ENCODE measurements at regions not wholly inside any gene's neighbourhood (a gene's known extent, or its start where the extent isn't known, plus 50 kb on each side); places are given as distances from the start of the nearest gene placed in this dataset.
"Not testable (repeated sequence)": the region's sequence is repeated elsewhere in the genome, so short reads cannot be mapped to it uniquely, and the experiment has no call there.

- DNase-seq (ENCODE audit: low read depth): not testable (repeated sequence)
Measured at GRCh38 chr15:101876031-101876430, 64.0 kb downstream of the OR4F15 start.

GRCh38 chr15:101877649-101878048 lies 65.6 kb downstream of the OR4F15 start:
- DNase-seq (ENCODE audit: low read depth): not testable (repeated sequence)

DNA sequence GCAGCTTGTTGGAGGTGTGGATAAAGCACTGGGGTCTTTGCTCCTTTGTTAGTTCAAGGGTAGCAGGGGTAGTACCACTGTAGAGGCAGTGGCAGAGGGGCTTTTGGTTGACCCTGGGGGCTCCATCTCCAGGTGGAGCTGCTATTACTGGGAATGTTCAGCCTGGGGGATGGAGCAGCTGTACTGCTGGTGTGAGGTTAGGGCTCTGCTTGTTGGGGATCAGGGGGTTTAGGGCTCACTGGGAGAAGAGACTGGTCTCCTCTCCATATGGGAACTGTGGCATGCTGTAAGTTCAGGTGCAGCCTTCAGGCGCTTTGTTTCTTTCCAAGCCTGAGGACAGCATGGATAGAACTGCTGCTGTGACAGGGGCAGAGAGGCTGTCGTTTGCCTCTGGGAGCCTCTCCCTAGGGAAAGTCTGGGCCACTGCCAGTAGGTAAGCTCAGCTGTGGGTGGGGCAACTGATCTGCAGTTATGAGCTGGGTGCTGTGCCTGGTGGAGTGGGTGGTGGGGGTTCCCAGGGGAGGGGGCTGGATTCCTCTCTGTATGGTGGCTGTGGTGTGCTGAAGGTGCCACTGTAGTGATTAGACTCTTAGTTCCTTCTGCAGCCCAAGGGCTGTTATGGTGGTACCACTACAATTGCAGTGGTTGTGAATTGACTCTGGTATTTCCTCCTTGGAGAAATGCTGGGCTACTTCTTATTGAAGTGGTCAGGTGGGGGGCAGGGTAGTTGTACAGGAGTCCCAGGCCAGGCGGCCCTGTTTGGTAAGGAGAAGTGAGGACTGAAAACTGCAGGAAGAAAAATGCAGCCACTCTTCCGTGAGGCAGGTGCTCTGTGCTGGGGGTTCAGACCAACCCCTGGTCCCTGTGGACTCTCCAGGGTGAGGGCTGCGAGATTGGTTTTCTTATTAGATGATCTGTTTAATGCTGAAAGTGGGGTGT lies 100.6 kb downstream of the OR4F15 start:
- not testable (repeated sequence) for DNase-seq (ENCODE audit: low read depth)

DNA sequence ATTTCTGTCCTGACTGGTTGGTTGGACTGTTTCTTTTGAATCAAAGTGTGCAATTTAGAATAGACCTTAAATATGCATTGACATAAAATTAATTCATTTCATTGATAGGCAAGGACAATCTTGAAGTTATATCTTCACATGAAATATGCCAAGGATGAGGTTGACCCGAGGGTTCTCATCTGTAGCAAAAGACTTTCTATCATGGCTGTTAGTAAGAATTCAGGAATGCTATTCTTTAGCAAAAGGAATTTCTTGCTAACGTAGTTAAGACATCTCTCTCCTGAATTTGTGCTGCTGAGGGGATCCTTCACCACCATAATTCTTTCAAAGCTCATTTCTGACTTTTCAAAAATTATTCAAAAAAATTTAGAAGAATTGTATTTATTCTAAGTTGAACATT lies 112.6 kb downstream of the OR4F15 start:
- DNase-seq (ENCODE audit: low read depth): not testable (repeated sequence)

DNA sequence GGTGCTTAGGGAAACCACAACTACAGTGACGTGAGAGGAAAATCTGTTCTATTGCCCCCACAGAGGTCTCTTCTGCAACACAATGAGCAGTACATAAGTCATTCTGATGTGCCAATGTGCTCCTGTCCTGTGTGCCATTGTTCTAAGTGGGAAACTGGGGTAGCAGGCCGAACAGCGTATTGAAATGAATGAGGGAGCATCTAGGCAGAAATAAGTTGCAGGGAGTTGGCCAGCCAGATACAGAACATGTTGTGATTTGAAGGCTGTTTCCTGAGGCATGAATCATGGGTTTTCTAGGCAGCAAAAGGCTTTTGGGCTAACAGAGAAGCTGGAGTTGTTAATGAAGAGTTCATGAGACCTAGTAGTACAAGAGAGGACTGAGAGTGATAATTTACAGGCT lies 122.5 kb downstream of the OR4F15 start:
- DNase-seq (ENCODE audit: low read depth): not testable (repeated sequence)

DNA sequence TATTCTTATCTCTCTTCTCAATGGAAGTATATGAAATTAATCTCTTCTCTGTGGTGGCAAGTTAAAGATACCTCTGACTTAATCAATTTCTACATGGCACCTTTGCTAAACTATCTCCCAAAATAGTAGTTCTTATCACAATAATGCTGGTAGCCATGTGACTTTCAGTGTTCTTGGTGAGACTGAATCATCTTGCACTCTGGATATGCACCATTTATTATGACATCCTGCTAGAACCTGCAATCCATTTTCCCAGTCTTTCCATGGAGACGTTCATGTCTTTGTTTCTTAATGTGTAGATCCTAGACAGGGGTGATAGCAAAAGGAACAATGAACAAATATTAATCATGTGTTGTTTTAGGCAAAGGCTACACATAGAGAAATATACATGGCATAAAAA lies 125.4 kb downstream of the OR4F15 start:
- not testable (repeated sequence) for DNase-seq (ENCODE audit: low read depth)

DNA sequence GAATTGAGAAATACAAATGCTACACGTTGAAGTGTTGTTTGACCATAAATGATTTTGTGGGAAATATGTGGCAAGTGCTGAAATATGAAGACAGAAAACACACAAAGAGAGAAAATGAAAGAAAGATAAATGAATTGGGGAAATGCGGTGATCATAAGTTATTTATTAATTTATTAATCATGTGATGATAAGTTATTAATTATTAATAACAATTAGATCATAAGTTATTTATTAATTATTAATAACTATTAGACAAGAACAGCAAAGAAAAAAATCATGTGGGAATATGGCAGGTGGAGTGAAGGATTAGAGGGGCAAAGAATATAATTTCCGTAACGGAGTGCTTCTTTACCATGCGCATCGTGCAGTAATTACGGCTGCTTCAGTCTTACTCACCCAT lies 126.6 kb downstream of the OR4F15 start:
- not testable (repeated sequence) for DNase-seq (ENCODE audit: low read depth)

DNA sequence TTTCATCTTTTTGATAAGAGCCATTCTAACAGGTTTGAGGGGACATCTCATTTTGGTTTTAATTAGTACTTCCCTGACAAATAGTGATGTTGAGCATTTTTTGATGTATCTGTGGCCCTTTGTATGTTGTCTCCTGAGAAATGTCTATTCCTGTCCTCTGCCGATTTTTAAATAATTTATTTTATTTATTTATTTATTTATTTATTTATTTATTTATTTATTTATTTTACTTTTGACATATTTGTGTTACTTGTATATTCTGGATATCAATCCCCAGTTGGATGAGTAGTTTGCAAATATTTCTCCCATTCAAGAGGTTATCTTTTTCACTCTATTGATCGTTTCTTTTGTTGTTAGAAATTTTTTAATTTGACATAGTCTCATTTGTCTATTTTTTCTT lies 133.9 kb downstream of the OR4F15 start:
- DNase-seq (ENCODE audit: low read depth): not testable (repeated sequence)

- not testable (repeated sequence) for DNase-seq (ENCODE audit: low read depth)
Measured at GRCh38 chr15:101948491-101949010, 136.5 kb downstream of the OR4F15 start.

GRCh38 chr15:101949380-101950065 lies 137.5 kb downstream of the OR4F15 start:
- DNase-seq (ENCODE audit: low read depth): not testable (repeated sequence)

- DNase-seq (ENCODE audit: low read depth): not testable (repeated sequence)
Measured at GRCh38 chr15:101953993-101954392, 142.0 kb downstream of the OR4F15 start.

DNA sequence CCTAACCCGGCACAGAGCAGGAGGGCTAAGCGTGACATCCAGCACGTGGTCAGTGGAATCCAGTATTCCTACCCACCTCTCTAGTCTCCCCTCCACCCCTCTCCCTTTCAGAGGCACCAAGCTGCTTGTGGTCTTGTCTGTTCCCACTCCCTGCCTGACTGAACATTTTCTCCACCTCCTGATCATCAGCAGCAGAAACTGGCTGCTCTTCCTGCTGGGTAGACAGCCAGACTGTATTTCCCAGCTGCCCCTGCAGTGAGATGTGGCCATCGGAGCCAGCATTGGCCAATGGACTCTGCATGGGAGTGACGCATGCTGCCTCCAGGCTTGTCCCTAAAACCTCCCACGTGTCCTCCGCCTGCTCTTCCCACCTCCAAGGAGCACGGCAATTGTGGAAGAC lies 143.8 kb downstream of the OR4F15 start:
- DNase-seq (ENCODE audit: low read depth): not testable (repeated sequence)

DNA sequence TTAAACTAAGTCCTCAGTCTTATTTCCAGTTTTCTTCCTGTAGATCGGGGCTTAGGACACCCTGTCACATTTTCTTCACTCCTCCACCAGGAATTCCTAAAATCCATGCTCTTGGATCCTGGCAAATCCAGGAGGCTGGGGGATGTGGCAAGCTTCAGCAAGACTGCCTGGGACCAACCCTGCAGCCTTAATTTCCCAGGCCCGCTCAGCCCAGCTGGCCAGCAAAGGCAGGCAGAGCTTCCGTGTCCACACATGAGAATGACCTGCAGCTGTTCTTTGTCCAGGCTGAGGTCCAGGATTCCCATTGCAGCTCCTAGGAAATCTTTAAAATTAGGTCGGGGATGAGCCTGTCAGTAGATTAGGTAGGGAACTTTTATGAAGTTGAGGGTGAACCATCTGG lies 146.7 kb downstream of the OR4F15 start:
- DNase-seq (ENCODE audit: low read depth): peak; percentile 92

DNA sequence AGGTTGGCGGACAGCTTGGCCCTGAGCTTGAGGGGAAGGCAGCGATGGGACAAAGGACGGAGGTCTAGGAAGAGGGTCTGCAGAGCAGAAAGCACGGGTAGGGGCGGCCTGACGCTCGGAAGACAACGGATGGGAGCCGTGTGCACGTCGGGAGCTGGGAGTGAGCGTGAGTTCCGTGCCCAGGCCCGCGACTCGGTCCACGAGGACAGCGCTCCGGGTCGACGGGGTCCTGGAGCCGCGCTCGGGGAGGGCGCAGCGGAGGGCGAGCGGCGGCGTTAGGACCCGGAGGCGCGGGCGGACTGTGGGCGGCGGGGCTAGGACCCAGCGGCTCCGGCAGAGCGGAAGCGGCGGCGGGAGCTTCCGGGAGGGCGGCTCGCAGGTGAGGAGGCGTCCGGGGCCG lies 149.3 kb downstream of the OR4F15 start:
- not testable (repeated sequence) for DNase-seq (ENCODE audit: low read depth)

- DNase-seq (ENCODE audit: low read depth): not testable (repeated sequence)
Measured at GRCh38 chr15:101961765-101962164, 149.8 kb downstream of the OR4F15 start.

- not testable (repeated sequence) for DNase-seq (ENCODE audit: low read depth)
Measured at GRCh38 chr15:101963687-101964086, 151.7 kb downstream of the OR4F15 start.

- DNase-seq (ENCODE audit: low read depth): not testable (repeated sequence)
Measured at GRCh38 chr15:101965353-101965752, 153.4 kb downstream of the OR4F15 start.

- not testable (repeated sequence) for DNase-seq (ENCODE audit: low read depth)
Measured at GRCh38 chr15:101965860-101966259, 153.9 kb downstream of the OR4F15 start.

DNA sequence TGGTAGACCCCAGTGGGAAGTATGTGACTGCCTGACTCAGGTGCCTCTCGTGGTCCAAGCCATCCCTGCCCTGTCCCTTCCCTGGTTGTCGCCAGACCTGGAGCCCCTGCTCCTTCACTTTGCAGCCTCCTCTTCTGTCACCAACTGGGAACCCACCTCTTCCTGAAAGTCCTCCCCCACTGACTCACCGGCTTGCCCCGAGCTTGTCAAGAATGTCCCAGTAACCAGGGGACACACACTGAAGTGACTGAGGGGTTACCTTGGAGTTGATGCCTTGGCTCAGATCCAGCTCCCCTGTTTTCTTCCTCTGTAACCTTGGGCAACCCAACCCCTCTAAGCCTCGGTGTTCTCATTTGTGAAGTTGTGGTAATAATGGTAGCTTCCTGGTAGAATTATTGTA lies 155.4 kb downstream of the OR4F15 start:
- DNase-seq (ENCODE audit: low read depth): not testable (repeated sequence)

DNA sequence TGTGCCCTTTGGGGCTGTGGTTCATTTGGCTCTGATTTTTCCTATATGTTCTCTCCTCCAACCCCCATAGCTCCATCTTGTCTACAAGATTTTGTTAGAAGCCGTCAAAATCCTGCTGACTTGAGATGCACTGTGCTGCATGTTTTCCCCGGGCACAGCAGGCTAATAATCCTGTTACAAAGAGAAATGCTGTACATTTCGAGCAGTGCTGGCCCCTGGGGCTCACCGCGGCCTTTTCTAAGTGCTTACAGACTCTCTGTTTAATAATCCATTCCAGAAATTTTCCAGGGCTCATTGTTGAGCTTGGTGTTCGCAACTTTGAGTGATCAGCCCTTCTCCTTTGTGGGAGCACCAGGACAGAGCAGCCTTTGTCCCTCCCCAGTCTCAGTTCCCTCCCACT lies 158.6 kb downstream of the OR4F15 start:
- DNase-seq (ENCODE audit: low read depth): not testable (repeated sequence)

DNA sequence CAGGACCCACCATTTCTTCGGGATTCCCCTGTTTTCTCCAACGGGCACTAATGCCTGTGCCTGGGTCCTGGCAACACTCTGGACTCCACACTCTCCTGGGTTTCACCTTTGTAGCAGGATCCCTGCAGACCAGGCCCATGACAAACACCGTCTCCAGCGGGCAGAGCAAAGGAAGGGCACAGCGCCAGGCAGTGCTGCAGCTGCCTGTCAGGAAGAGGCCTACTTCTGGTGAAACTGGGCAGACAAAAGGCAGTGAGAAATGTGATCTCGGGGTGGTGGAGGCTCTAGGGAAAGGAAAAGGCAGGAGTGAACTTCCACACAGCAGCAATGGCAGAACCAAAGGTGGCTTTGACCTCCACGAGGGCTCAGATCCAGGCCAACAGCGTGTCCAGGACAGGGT lies 165.3 kb downstream of the OR4F15 start:
- DNase-seq (ENCODE audit: low read depth): not testable (repeated sequence)
